ENCODE measurements at regions not wholly inside any gene's neighbourhood (a gene's known extent, or its start where the extent isn't known, plus 50 kb on each side); places are given as distances from the start of the nearest gene placed in this dataset.
"Not testable (repeated sequence)": the region's sequence is repeated elsewhere in the genome, so short reads cannot be mapped to it uniquely, and the experiment has no call there.

GRCh38 chr18:24613896-24614640 lies 153.6 kb downstream of the HRH4 start:
- FAIRE-seq (peak; percentile 70), DNase-seq (ENCODE audit: low read depth) (no peak)
- TF ChIP-seq CTCF (IDR thresholded peaks at IDR 0.05; ENCODE audit: insufficient read depth, low read length, severe bottlenecking): no peak
- Histone ChIP-seq H3K36me3 (ENCODE audit: control insufficient read depth, insufficient read depth, low read length) (no peaks in the 10 kb centered on the region), H3K27me3 (ENCODE audit: control insufficient read depth, insufficient read depth, low read length) (no peaks in the 10 kb centered on the region), H3K4me3 (ENCODE audit: low read depth, low read length) (no peak overlapping the region)

- Histone ChIP-seq H3K4me3 (ENCODE audit: low read depth, low read length) (no peak overlapping the region), H3K27me3 (ENCODE audit: control insufficient read depth, insufficient read depth, low read length) (no peaks in the 10 kb centered on the region), H3K36me3 (ENCODE audit: control insufficient read depth, insufficient read depth, low read length) (no peaks in the 10 kb centered on the region)
- no peak for DNase-seq (ENCODE audit: low read depth)
- no peak for TF ChIP-seq CTCF (IDR thresholded peaks at IDR 0.05; ENCODE audit: insufficient read depth, low read length, severe bottlenecking)
- FAIRE-seq: no peak
Observed at GRCh38 chr18:24616653-24617052, 156.2 kb downstream of the HRH4 start.

- not testable (repeated sequence) for H3K27me3 ChIP-seq (ENCODE audit: control insufficient read depth, insufficient read depth, low read length); FAIRE-seq; H3K36me3 ChIP-seq (ENCODE audit: control insufficient read depth, insufficient read depth, low read length); H3K4me3 ChIP-seq (ENCODE audit: low read depth, low read length); DNase-seq (ENCODE audit: low read depth)
Observed at GRCh38 chr18:24624421-24624820, 164.0 kb downstream of the HRH4 start.

- TF ChIP-seq CTCF (IDR thresholded peaks at IDR 0.05; ENCODE audit: insufficient read depth, low read length, severe bottlenecking): no peak
- Histone ChIP-seq H3K27me3 (ENCODE audit: control insufficient read depth, insufficient read depth, low read length) (no peaks in the 10 kb centered on the region), H3K4me3 (ENCODE audit: low read depth, low read length) (no peak overlapping the region), H3K36me3 (ENCODE audit: control insufficient read depth, insufficient read depth, low read length) (no peaks in the 10 kb centered on the region)
- DNase-seq (ENCODE audit: low read depth) (peak; percentile 27), FAIRE-seq (no peak)
Observed at GRCh38 chr18:24627644-24628315, 167.3 kb downstream of the HRH4 start.

- Histone ChIP-seq H3K27me3 (ENCODE audit: control insufficient read depth, insufficient read depth, low read length) (no peaks in the 10 kb centered on the region), H3K4me3 (ENCODE audit: low read depth, low read length) (no peak overlapping the region), H3K36me3 (ENCODE audit: control insufficient read depth, insufficient read depth, low read length) (no peaks in the 10 kb centered on the region)
- DNase-seq (ENCODE audit: low read depth) (no peak), FAIRE-seq (no peak)
- no peak for TF ChIP-seq CTCF (IDR thresholded peaks at IDR 0.05; ENCODE audit: insufficient read depth, low read length, severe bottlenecking)
Observed at GRCh38 chr18:24628326-24628725, 167.9 kb downstream of the HRH4 start.

- peak; percentile 40 for FAIRE-seq
Observed at GRCh38 chr18:24629921-24630320, 169.5 kb downstream of the HRH4 start.

More at GRCh38 chr18:24629921-24630320, 169.5 kb downstream of the HRH4 start:
- H3K27me3 ChIP-seq (ENCODE audit: control insufficient read depth, insufficient read depth, low read length): no peaks in the 10 kb centered on the region
- no peak overlapping the region for H3K4me3 ChIP-seq (ENCODE audit: low read depth, low read length)
- DNase-seq (ENCODE audit: low read depth): no peak
- no peak for TF ChIP-seq CTCF (IDR thresholded peaks at IDR 0.05; ENCODE audit: insufficient read depth, low read length, severe bottlenecking)
- H3K36me3 ChIP-seq (ENCODE audit: control insufficient read depth, insufficient read depth, low read length): no peaks in the 10 kb centered on the region
